ENCODE measurements at regions not wholly inside any gene's neighbourhood (a gene's known extent, or its start where the extent isn't known, plus 50 kb on each side); places are given as distances from the start of the nearest gene placed in this dataset.

GRCh38 chr10:8844141-8844540, 789.7 kb downstream of the GATA3 start:
- TF ChIP-seq POLR2A (IDR thresholded peaks at IDR 0.05; ENCODE audit: low read length) (no peak), GATA1 (IDR thresholded peaks at IDR 0.05; ENCODE audit: low read depth, low read length) (no peak)
